IMR-90 (cell line): ENCODE measurements at regions not wholly inside any gene's neighbourhood (a gene's known extent, or its start where the extent isn't known, plus 50 kb on each side); places are given as distances from the start of the nearest gene placed in this dataset.

Experiments
- CEBPB ChIP-seq: IDR thresholded peaks from 2 replicates; pipeline ENCODE4 v1.6.1; 2012; ENCODE audit warnings: low read depth, low read length, improper control_type of control experiment
- CTCF ChIP-seq: conservative IDR thresholded peaks from 2 replicates; pipeline ENCODE4 v1.5.1; 2012; ENCODE audit warnings: mild to moderate bottlenecking, low read depth, low read length, improper control_type of control experiment
- MAFK ChIP-seq: IDR thresholded peaks from 2 replicates; pipeline ENCODE4 v1.6.1; 2012; ENCODE audit warnings: low read depth, low read length, improper control_type of control experiment
- MXI1 ChIP-seq: IDR thresholded peaks from 2 replicates; pipeline ENCODE4 v1.6.1; 2012; ENCODE audit warnings: low read depth, mild to moderate bottlenecking, low read length, moderate library complexity, borderline replicate concordance
- POLR2A ChIP-seq: IDR thresholded peaks from 2 replicates; pipeline ENCODE4 v1.6.1; 2012; ENCODE audit warnings: mild to moderate bottlenecking, low read depth, low read length
- TF ChIP-seq, protein P1 (sequence below): fragments of 150-350 bp; IDR thresholded peaks from 2 replicates; pipeline ENCODE4 v1.6.1; 2017; ENCODE audit warnings: mild to moderate bottlenecking, antibody characterized with exemption, low read length, low read depth

DNA sequence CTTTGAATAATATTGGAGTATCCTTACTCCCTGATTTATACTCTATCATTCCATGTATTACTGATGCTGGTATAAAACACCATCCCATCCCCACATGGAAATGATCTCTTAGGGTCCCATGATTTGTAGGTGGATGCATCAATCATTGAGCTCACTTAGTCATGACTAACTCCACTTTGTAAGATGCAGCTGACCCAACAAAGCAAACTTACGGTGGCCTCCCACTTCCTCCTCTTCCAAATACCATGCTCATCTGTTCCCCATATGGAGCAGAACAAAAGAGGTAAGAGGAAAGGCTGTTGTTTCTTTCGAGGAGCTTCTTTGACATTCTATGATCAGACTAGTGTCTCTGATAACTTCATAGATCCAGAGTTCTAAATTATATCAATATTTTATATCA is 640.2 kb upstream of the SLC39A10 start:
- no peak for TF ChIP-seq CTCF
- no peak for TF ChIP-seq CEBPB
- TF ChIP-seq POLR2A, result no peak
- TF ChIP-seq, protein P1, sequence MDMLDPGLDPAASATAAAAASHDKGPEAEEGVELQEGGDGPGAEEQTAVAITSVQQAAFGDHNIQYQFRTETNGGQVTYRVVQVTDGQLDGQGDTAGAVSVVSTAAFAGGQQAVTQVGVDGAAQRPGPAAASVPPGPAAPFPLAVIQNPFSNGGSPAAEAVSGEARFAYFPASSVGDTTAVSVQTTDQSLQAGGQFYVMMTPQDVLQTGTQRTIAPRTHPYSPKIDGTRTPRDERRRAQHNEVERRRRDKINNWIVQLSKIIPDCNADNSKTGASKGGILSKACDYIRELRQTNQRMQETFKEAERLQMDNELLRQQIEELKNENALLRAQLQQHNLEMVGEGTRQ, result no peak
- TF ChIP-seq MAFK, result no peak
- TF ChIP-seq MXI1, result no peak
